Glutamatergic neuron (in vitro differentiated cells): ENCODE measurements at regions not wholly inside any gene's neighbourhood (a gene's known extent, or its start where the extent isn't known, plus 50 kb on each side); places are given as distances from the start of the nearest gene placed in this dataset.
A peak's percentile ranks its signal among the peaks of the same experiment; 100 is the strongest.

Experiments used
- DNase-seq: peaks from one replicate; pipeline ENCODE4 v3.0.0; 2022
- H3K27ac Mint-ChIP-seq: one replicate; pipeline ENCODE4 v1.8.0; 2020; ENCODE audit warnings: mild to moderate bottlenecking, mixed read lengths, inconsistent platforms; ENCODE audit not compliant: unreplicated experiment
- H3K27me3 Mint-ChIP-seq: one replicate; pipeline ENCODE4 v1.8.0; 2020; ENCODE audit warnings: mild to moderate bottlenecking, moderate library complexity, mixed read lengths, inconsistent platforms; ENCODE audit not compliant: unreplicated experiment
- H3K36me3 Mint-ChIP-seq: one replicate; pipeline ENCODE4 v1.8.0; 2020; ENCODE audit warnings: mild to moderate bottlenecking, mixed read lengths, inconsistent platforms; ENCODE audit not compliant: unreplicated experiment
- H3K4me1 Mint-ChIP-seq: one replicate; pipeline ENCODE4 v1.8.0; 2020; ENCODE audit warnings: mild to moderate bottlenecking, low read depth, mixed read lengths, inconsistent platforms; ENCODE audit not compliant: unreplicated experiment
- H3K4me3 Mint-ChIP-seq: one replicate; pipeline ENCODE4 v1.8.0; 2020; ENCODE audit warnings: mild to moderate bottlenecking, mixed read lengths, inconsistent platforms; ENCODE audit not compliant: unreplicated experiment
- H3K9me3 Mint-ChIP-seq: one replicate; pipeline ENCODE4 v1.8.0; 2020; ENCODE audit warnings: mild to moderate bottlenecking, moderate library complexity, mixed read lengths, inconsistent platforms; ENCODE audit not compliant: unreplicated experiment
- TF ChIP-seq, protein P1 (sequence below): fragments of 200-600 bp; sonication (generic); IDR thresholded peaks from one replicate; pipeline ENCODE4 v1.5.0; 2021; ENCODE audit not compliant: partially characterized antibody, unreplicated experiment

DNA sequence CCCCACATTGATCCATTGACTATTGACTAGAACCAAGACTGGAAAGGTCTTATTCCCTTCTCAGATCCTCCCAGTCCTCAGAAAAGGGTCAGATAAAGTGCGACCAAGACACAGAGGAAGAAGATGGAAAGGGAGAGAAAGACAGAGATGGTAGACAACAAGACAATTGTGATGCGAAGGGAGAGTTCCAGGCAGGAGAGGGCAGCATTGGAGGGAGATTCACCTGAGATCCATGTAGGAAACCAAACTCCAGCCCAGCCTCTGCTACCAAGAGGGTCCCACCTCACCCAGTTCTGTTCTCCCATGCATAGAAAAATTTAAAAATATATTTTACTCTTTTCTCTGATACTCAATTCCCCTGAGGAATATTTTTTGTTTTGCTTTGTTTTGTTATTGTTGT lies 67.3 kb upstream of the TSHZ3 start:
- Mint-ChIP-seq H3K4me1 (peaks cover 5% of the 10 kb centered on the region), H3K36me3 (no peaks in the 10 kb centered on the region), H3K9me3 (peaks cover 2% of the 10 kb centered on the region), H3K4me3 (no peak overlapping the region), H3K27ac (no peak overlapping the region), H3K27me3 (peaks cover 1% of the 10 kb centered on the region)
- DNase-seq = no peak
- TF ChIP-seq, protein P1, sequence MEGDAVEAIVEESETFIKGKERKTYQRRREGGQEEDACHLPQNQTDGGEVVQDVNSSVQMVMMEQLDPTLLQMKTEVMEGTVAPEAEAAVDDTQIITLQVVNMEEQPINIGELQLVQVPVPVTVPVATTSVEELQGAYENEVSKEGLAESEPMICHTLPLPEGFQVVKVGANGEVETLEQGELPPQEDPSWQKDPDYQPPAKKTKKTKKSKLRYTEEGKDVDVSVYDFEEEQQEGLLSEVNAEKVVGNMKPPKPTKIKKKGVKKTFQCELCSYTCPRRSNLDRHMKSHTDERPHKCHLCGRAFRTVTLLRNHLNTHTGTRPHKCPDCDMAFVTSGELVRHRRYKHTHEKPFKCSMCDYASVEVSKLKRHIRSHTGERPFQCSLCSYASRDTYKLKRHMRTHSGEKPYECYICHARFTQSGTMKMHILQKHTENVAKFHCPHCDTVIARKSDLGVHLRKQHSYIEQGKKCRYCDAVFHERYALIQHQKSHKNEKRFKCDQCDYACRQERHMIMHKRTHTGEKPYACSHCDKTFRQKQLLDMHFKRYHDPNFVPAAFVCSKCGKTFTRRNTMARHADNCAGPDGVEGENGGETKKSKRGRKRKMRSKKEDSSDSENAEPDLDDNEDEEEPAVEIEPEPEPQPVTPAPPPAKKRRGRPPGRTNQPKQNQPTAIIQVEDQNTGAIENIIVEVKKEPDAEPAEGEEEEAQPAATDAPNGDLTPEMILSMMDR = no peak

DNA sequence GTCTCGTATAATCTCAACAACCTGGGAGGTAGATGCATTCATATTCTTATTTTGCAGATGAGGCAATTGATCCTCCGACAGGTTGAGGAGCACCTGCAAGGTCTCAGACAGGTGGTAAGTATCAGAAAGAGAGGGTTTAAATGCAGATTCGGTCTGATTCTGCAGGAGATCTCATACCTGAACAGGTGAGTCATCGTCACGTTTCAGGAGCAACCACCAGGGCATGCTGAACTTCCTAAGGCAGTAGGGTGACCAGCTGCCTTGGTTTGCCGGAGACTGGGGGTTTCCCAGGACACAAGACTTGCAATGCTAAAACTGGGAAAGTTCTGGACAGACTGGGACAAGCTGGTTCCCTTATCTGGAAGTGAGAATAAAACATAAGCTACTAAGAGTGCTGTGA lies 68.8 kb upstream of the TSHZ3 start:
- TF ChIP-seq, protein P1 = no peak
- peaks cover 2% of the 10 kb centered on the region for H3K9me3 Mint-ChIP-seq
- no peaks in the 10 kb centered on the region for H3K36me3 Mint-ChIP-seq
- no peak overlapping the region for H3K4me3 Mint-ChIP-seq
- peaks cover 5% of the 10 kb centered on the region for H3K4me1 Mint-ChIP-seq
- no peak for DNase-seq
- H3K27ac Mint-ChIP-seq = no peak overlapping the region
- H3K27me3 Mint-ChIP-seq = peaks cover 1% of the 10 kb centered on the region

DNA sequence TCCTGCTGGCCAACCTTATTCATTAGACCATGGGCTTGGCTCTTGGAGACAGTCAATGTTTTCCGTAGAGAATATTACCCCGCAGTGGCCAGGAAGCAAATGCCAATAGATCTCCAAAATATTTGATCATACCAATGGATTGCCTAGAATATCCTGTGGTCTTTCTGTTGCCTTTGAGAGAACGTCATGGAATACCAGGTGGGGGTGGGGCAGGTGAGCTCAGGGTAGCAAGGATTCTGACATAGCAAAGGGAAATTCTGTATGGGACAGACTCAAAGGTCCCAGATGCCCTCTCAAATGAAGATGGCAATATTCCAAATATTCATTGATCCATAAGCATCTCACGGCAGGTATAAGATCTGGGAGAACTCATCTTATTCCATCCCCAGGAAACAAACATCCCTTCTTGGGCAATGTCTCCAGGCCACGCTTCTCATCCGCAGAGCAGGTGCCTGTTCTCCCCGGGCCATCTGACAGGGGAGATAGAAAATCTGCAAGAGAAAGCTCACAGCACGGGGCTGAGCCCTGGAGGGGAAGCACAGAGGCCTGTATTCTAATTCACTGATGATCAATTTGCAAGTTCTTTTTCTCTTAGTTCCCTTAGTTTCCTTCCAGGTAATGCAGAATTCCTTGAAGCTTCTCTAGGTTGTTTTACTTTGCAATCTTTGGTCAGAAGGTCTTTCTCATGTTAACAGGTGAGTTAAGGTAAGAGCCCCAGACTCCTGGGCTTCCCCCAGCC lies 69.6 kb upstream of the TSHZ3 start:
- H3K4me3 Mint-ChIP-seq = no peak overlapping the region
- no peak for DNase-seq
- H3K36me3 Mint-ChIP-seq = no peaks in the 10 kb centered on the region
- peaks cover 2% of the 10 kb centered on the region for H3K9me3 Mint-ChIP-seq
- no peak overlapping the region for H3K27ac Mint-ChIP-seq
- TF ChIP-seq, protein P1 = no peak
- H3K27me3 Mint-ChIP-seq = peaks cover 1% of the 10 kb centered on the region
- H3K4me1 Mint-ChIP-seq = peaks cover 5% of the 10 kb centered on the region

DNA sequence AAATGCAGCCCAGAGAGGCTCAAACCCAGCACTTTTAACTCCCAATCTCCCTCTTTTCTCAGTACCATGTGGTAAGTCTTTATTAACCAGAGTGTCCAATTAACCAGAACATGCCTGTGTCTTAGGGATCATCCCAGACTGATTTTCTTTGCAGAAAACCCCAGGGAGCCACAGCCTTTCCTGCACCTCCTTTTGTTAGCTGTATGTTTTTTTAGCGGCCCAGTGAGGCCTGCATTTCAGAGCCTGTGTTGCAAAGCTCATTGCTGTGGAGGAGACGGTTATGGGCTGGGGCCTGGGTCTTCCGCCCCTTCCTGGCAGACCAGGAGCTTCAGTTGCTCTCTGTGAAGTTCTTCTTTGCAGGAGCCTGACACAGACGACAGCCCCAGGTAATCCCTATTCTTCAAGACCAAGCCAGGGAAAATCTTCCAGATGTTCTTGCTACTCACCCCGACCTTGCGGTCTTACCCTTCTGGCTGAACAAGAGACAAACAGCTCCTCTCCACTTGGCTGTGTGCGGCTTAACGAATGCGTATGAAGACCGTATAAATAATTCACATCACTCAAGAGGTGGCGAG lies 70.7 kb upstream of the TSHZ3 start:
- no peaks in the 10 kb centered on the region for H3K36me3 Mint-ChIP-seq
- peak overlapping the region; percentile 1 for H3K4me3 Mint-ChIP-seq
- DNase-seq = no peak
- H3K4me1 Mint-ChIP-seq = peaks cover 6% of the 10 kb centered on the region
- TF ChIP-seq, protein P1 = no peak
- H3K27ac Mint-ChIP-seq = no peak overlapping the region
- peaks cover 2% of the 10 kb centered on the region for H3K9me3 Mint-ChIP-seq
- peaks cover 1% of the 10 kb centered on the region for H3K27me3 Mint-ChIP-seq

DNA sequence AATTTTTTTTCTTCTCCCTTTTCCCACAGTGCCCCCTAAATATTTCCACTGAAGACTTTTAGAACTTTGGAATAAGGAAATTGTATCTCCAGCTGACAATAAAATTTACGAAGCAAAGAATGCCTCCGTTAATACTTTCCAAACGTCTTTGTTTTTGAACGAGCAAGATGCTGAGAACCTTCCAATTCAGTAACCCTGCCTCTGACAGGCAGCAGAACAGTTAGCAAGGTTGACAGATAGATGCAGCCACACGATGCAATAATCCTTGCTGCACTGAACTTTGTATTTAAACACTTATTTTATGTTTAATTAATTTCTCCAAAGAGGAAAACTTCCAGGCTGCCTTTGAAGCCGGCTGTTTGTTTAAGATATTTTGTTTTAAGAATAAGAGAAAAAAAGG lies 71.8 kb upstream of the TSHZ3 start:
- Mint-ChIP-seq H3K36me3 (no peaks in the 10 kb centered on the region), H3K9me3 (peaks cover 2% of the 10 kb centered on the region), H3K27ac (no peak overlapping the region)

More for the DNA sequence above, 71.8 kb upstream of the TSHZ3 start:
- DNase-seq = no peak
- TF ChIP-seq, protein P1 = no peak
- Mint-ChIP-seq H3K27me3 (peaks cover 1% of the 10 kb centered on the region), H3K4me1 (peaks cover 9% of the 10 kb centered on the region), H3K4me3 (no peak overlapping the region)
